GM23338 (cell line): ENCODE measurements at regions not wholly inside any gene's neighbourhood (a gene's known extent, or its start where the extent isn't known, plus 50 kb on each side); places are given as distances from the start of the nearest gene placed in this dataset.

Experiments used
- ATAC-seq: fragments of 200-7000 bp; cut with Tn5 transposase; 3 replicates; pipeline ENCODE4 v1.9.1; 2020
- DNase-seq: peaks from one replicate; pipeline ENCODE4 v3.0.0-alpha.2; 2015; ENCODE audit warnings: low spot score
- H2AFZ ChIP-seq: fragments of 200-600 bp; sonication (generic); 2 replicates; pipeline ENCODE4 v1.8.0; 2016; ENCODE audit warnings: antibody characterized with exemption, mild to moderate bottlenecking, moderate library complexity
- H3F3A ChIP-seq: fragments of 200-600 bp; sonication (generic); replicated peaks from 2 replicates; pipeline ENCODE4 v1.8.0; 2017; ENCODE audit warnings: antibody characterized with exemption, mixed run types, low read depth
- H3K27ac ChIP-seq: fragments of 200-600 bp; sonication (generic); 2 replicates; pipeline ENCODE4 v1.6.1; 2016; ENCODE audit warnings: low read depth
- H3K27me3 ChIP-seq: fragments of 200-600 bp; sonication (generic); 2 replicates; pipeline ENCODE4 v1.8.0; 2016; ENCODE audit warnings: mild to moderate bottlenecking, mixed run types, moderate library complexity; ENCODE audit not compliant: insufficient read depth
- H3K36me3 ChIP-seq: fragments of 200-600 bp; sonication (generic); 2 replicates; pipeline ENCODE4 v1.8.0; 2016; ENCODE audit warnings: mild to moderate bottlenecking; ENCODE audit not compliant: insufficient read depth
- H3K4me1 ChIP-seq: fragments of 200-600 bp; sonication (generic); 2 replicates; pipeline ENCODE4 v1.8.0; 2016; ENCODE audit warnings: mild to moderate bottlenecking, moderate library complexity; ENCODE audit not compliant: insufficient read depth
- H3K4me2 ChIP-seq: fragments of 200-600 bp; sonication (generic); 2 replicates; pipeline ENCODE4 v1.7.1; 2017; ENCODE audit warnings: mixed run types
- H3K4me3 ChIP-seq: fragments of 200-600 bp; sonication (generic); 2 replicates; pipeline ENCODE4 v1.6.1; 2016; ENCODE audit warnings: mixed run types
- H3K79me2 ChIP-seq: fragments of 200-600 bp; sonication (generic); replicated peaks from 2 replicates; pipeline ENCODE4 v1.8.0; 2017; ENCODE audit warnings: mild to moderate bottlenecking; ENCODE audit not compliant: insufficient read depth
- H3K9me2 ChIP-seq: fragments of 200-600 bp; sonication (generic); 2 replicates; pipeline ENCODE4 v1.8.0; 2017; ENCODE audit not compliant: insufficient read depth
- H4K20me1 ChIP-seq: fragments of 200-600 bp; sonication (generic); replicated peaks from 2 replicates; pipeline ENCODE4 v1.8.0; 2017; ENCODE audit warnings: mild to moderate bottlenecking; ENCODE audit not compliant: insufficient read depth
- H3K27ac Mint-ChIP-seq: 2 replicates; pipeline ENCODE4 v1.8.0; 2020; ENCODE audit warnings: inconsistent platforms, mild to moderate bottlenecking, moderate library complexity, mixed read lengths
- H3K27me3 Mint-ChIP-seq: 3 replicates; pipeline ENCODE4 v1.8.0; 2022; ENCODE audit warnings: low read depth, mild to moderate bottlenecking, moderate library complexity, mixed read lengths, inconsistent platforms; ENCODE audit not compliant: insufficient read depth, poor library complexity
- H3K36me3 Mint-ChIP-seq: 3 replicates; pipeline ENCODE4 v1.8.0; 2021; ENCODE audit warnings: low read depth, mild to moderate bottlenecking, inconsistent platforms, moderate library complexity, mixed read lengths
- H3K4me1 Mint-ChIP-seq: 3 replicates; pipeline ENCODE4 v1.8.0; 2020; ENCODE audit warnings: mild to moderate bottlenecking, inconsistent platforms, mixed read lengths
- H3K4me3 Mint-ChIP-seq: 3 replicates; pipeline ENCODE4 v1.8.0; 2021; ENCODE audit warnings: moderate library complexity, mild to moderate bottlenecking, inconsistent platforms, mixed read lengths
- H3K9me3 Mint-ChIP-seq: 3 replicates; pipeline ENCODE4 v1.8.0; 2020; ENCODE audit warnings: moderate library complexity, mild to moderate bottlenecking, inconsistent platforms, mixed read lengths
- CREB1 ChIP-seq: fragments of 250-450 bp; sonication (Bioruptor Pico); IDR thresholded peaks from 2 replicates; pipeline ENCODE4 v1.5.0; 2020; ENCODE audit warnings: low read depth, mild to moderate bottlenecking, moderate library complexity
- ETS1 ChIP-seq: IDR thresholded peaks from 2 replicates; pipeline ENCODE4 v1.6.1; 2016; ENCODE audit warnings: antibody characterized with exemption
- EZH2 ChIP-seq: fragments of 200-600 bp; sonication (generic); IDR thresholded peaks from one replicate; pipeline ENCODE4 v1.8.0; 2017; ENCODE audit warnings: antibody characterized with exemption, mild to moderate bottlenecking, low read depth; ENCODE audit not compliant: unreplicated experiment
- EZH2phosphoT487 ChIP-seq: fragments of 200-600 bp; sonication (generic); IDR thresholded peaks from one replicate; pipeline ENCODE4 v1.8.1; 2018; ENCODE audit warnings: antibody characterized with exemption; ENCODE audit not compliant: unreplicated experiment
- JUNB ChIP-seq: IDR thresholded peaks from one replicate; pipeline ENCODE4 v1.6.1; 2016; ENCODE audit warnings: antibody characterized with exemption; ENCODE audit not compliant: unreplicated experiment
- NANOG ChIP-seq: IDR thresholded peaks from 2 replicates; pipeline ENCODE4 v1.6.1; 2016; ENCODE audit warnings: antibody characterized with exemption, borderline replicate concordance
- POLR2AphosphoS5 ChIP-seq: IDR thresholded peaks from 2 replicates; pipeline ENCODE4 v1.6.1; 2016; ENCODE audit warnings: antibody characterized with exemption, low read depth
- STAT1 ChIP-seq: IDR thresholded peaks from one replicate; pipeline ENCODE4 v1.6.1; 2016; ENCODE audit warnings: antibody characterized with exemption; ENCODE audit not compliant: unreplicated experiment
- ZNF114 ChIP-seq: fragments of 250-450 bp; sonication (Bioruptor Pico); IDR thresholded peaks from 2 replicates; pipeline ENCODE4 v1.5.0; 2020; ENCODE audit warnings: mild to moderate bottlenecking, moderate library complexity
- ZNF331 ChIP-seq: fragments of 250-450 bp; sonication (Bioruptor Pico); IDR thresholded peaks from 2 replicates; pipeline ENCODE4 v1.5.0; 2020; ENCODE audit warnings: low read depth, mild to moderate bottlenecking, moderate library complexity
- TF ChIP-seq, protein P1 (sequence below): IDR thresholded peaks from one replicate; pipeline ENCODE4 v1.6.1; 2018; ENCODE audit warnings: antibody characterized with exemption; ENCODE audit not compliant: unreplicated experiment
- TF ChIP-seq, protein P2 (sequence below): fragments of 250-450 bp; sonication (Bioruptor Pico); IDR thresholded peaks from 2 replicates; pipeline ENCODE4 v1.5.0; 2020; ENCODE audit warnings: mild to moderate bottlenecking, moderate library complexity
- TF ChIP-seq, protein P3 (sequence below), 2 experiments: fragments of 200-600 bp in 1 of 2; sonication (generic) in 1 of 2; conservative IDR thresholded peaks; 2 replicates each; pipeline versions ENCODE4 v1.5.1 to v1.6.1; 2016 to 2017; ENCODE audit warnings: antibody characterized with exemption in 2 of 2, low read depth in 2 of 2, mild to moderate bottlenecking in 2 of 2, moderate library complexity in 1 of 2

GRCh38 chr18:29383311-29384273 lies 1206.7 kb upstream of the CDH2 start:
- Histone ChIP-seq H3K4me3 (no peak overlapping the region), H3K27ac (no peak overlapping the region), H3K4me2 (no peak overlapping the region), H4K20me1 (no peaks in the 10 kb centered on the region), H2AFZ (no peak overlapping the region), H3F3A (no peaks in the 10 kb centered on the region), H3K36me3 (no peaks in the 10 kb centered on the region), H3K9me2 (no peaks in the 10 kb centered on the region; the same call in none of the 2 replicates), H3K79me2 (no peaks in the 10 kb centered on the region), H3K4me1 (no peaks in the 10 kb centered on the region), H3K27me3 (no peaks in the 10 kb centered on the region)
- ATAC-seq (no peak), DNase-seq (no peak)
- no peaks in the 10 kb centered on the region for H3K9me3 Mint-ChIP-seq
- H3K4me3 Mint-ChIP-seq: no peak overlapping the region
- H3K4me1 Mint-ChIP-seq: no peaks in the 10 kb centered on the region
- TF ChIP-seq POLR2AphosphoS5 (no peak), STAT1 (no peak), EZH2phosphoT487 (no peak), NANOG (no peak), CREB1 (CRISPR knock-in tag) (no peak), JUNB (no peak), ETS1 (no peak), ZNF331 (CRISPR knock-in tag) (no peak), ZNF114 (CRISPR knock-in tag) (no peak), EZH2 (no peak)
- TF ChIP-seq, protein P1, sequence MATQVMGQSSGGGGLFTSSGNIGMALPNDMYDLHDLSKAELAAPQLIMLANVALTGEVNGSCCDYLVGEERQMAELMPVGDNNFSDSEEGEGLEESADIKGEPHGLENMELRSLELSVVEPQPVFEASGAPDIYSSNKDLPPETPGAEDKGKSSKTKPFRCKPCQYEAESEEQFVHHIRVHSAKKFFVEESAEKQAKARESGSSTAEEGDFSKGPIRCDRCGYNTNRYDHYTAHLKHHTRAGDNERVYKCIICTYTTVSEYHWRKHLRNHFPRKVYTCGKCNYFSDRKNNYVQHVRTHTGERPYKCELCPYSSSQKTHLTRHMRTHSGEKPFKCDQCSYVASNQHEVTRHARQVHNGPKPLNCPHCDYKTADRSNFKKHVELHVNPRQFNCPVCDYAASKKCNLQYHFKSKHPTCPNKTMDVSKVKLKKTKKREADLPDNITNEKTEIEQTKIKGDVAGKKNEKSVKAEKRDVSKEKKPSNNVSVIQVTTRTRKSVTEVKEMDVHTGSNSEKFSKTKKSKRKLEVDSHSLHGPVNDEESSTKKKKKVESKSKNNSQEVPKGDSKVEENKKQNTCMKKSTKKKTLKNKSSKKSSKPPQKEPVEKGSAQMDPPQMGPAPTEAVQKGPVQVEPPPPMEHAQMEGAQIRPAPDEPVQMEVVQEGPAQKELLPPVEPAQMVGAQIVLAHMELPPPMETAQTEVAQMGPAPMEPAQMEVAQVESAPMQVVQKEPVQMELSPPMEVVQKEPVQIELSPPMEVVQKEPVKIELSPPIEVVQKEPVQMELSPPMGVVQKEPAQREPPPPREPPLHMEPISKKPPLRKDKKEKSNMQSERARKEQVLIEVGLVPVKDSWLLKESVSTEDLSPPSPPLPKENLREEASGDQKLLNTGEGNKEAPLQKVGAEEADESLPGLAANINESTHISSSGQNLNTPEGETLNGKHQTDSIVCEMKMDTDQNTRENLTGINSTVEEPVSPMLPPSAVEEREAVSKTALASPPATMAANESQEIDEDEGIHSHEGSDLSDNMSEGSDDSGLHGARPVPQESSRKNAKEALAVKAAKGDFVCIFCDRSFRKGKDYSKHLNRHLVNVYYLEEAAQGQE: no peak
- TF ChIP-seq, protein P2, sequence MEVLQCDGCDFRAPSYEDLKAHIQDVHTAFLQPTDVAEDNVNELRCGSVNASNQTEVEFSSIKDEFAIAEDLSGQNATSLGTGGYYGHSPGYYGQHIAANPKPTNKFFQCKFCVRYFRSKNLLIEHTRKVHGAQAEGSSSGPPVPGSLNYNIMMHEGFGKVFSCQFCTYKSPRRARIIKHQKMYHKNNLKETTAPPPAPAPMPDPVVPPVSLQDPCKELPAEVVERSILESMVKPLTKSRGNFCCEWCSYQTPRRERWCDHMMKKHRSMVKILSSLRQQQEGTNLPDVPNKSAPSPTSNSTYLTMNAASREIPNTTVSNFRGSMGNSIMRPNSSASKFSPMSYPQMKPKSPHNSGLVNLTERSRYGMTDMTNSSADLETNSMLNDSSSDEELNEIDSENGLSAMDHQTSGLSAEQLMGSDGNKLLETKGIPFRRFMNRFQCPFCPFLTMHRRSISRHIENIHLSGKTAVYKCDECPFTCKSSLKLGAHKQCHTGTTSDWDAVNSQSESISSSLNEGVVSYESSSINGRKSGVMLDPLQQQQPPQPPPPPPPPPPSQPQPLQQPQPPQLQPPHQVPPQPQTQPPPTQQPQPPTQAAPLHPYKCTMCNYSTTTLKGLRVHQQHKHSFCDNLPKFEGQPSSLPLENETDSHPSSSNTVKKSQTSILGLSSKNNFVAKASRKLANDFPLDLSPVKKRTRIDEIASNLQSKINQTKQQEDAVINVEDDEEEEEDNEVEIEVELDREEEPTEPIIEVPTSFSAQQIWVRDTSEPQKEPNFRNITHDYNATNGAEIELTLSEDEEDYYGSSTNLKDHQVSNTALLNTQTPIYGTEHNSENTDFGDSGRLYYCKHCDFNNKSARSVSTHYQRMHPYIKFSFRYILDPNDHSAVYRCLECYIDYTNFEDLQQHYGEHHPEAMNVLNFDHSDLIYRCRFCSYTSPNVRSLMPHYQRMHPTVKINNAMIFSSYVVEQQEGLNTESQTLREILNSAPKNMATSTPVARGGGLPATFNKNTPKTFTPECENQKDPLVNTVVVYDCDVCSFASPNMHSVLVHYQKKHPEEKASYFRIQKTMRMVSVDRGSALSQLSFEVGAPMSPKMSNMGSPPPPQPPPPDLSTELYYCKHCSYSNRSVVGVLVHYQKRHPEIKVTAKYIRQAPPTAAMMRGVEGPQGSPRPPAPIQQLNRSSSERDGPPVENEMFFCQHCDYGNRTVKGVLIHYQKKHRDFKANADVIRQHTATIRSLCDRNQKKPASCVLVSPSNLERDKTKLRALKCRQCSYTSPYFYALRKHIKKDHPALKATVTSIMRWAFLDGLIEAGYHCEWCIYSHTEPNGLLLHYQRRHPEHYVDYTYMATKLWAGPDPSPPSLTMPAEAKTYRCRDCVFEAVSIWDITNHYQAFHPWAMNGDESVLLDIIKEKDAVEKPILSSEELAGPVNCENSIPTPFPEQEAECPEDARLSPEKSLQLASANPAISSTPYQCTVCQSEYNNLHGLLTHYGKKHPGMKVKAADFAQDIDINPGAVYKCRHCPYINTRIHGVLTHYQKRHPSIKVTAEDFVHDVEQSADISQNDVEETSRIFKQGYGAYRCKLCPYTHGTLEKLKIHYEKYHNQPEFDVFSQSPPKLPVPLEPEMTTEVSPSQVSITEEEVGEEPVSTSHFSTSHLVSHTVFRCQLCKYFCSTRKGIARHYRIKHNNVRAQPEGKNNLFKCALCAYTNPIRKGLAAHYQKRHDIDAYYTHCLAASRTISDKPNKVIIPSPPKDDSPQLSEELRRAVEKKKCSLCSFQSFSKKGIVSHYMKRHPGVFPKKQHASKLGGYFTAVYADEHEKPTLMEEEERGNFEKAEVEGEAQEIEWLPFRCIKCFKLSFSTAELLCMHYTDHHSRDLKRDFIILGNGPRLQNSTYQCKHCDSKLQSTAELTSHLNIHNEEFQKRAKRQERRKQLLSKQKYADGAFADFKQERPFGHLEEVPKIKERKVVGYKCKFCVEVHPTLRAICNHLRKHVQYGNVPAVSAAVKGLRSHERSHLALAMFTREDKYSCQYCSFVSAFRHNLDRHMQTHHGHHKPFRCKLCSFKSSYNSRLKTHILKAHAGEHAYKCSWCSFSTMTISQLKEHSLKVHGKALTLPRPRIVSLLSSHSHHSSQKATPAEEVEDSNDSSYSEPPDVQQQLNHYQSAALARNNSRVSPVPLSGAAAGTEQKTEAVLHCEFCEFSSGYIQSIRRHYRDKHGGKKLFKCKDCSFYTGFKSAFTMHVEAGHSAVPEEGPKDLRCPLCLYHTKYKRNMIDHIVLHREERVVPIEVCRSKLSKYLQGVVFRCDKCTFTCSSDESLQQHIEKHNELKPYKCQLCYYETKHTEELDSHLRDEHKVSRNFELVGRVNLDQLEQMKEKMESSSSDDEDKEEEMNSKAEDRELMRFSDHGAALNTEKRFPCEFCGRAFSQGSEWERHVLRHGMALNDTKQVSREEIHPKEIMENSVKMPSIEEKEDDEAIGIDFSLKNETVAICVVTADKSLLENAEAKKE: no peak
- TF ChIP-seq, protein P3, sequence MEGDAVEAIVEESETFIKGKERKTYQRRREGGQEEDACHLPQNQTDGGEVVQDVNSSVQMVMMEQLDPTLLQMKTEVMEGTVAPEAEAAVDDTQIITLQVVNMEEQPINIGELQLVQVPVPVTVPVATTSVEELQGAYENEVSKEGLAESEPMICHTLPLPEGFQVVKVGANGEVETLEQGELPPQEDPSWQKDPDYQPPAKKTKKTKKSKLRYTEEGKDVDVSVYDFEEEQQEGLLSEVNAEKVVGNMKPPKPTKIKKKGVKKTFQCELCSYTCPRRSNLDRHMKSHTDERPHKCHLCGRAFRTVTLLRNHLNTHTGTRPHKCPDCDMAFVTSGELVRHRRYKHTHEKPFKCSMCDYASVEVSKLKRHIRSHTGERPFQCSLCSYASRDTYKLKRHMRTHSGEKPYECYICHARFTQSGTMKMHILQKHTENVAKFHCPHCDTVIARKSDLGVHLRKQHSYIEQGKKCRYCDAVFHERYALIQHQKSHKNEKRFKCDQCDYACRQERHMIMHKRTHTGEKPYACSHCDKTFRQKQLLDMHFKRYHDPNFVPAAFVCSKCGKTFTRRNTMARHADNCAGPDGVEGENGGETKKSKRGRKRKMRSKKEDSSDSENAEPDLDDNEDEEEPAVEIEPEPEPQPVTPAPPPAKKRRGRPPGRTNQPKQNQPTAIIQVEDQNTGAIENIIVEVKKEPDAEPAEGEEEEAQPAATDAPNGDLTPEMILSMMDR (conservative IDR thresholded peaks at IDR 0.05; ENCODE audit: low read depth in 2 of 2): no peak
- H3K36me3 Mint-ChIP-seq: no peaks in the 10 kb centered on the region; the same call in 2 of the 3 replicates
- peaks cover 2% of the 10 kb centered on the region for H3K27me3 Mint-ChIP-seq
- H3K27ac Mint-ChIP-seq: no peak overlapping the region
